ENCODE measurements at regions not wholly inside any gene's neighbourhood (a gene's known extent, or its start where the extent isn't known, plus 50 kb on each side); places are given as distances from the start of the nearest gene placed in this dataset.
"Not testable (repeated sequence)": the region's sequence is repeated elsewhere in the genome, so short reads cannot be mapped to it uniquely, and the experiment has no call there.

DNA sequence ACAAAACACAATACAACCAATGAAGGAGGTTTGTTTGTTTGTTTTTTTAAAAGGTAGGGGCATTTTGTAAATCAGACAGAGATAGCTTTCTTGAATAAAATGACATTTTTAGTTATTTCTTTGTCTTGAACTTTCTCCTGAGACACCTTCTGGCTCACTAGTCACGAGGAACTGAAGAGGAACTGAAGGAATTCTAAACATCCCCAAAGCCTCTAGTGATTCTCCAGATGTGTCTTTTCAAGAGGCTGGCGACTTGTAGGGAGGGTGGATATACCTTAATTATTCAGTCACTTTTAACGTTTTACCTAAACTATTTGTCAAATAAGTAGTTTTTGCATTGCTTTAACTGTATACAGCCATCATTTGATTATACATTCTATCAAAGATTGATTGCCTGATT lies 211.2 kb upstream of the LRIG3 start:
- no peak for DNase-seq

DNA sequence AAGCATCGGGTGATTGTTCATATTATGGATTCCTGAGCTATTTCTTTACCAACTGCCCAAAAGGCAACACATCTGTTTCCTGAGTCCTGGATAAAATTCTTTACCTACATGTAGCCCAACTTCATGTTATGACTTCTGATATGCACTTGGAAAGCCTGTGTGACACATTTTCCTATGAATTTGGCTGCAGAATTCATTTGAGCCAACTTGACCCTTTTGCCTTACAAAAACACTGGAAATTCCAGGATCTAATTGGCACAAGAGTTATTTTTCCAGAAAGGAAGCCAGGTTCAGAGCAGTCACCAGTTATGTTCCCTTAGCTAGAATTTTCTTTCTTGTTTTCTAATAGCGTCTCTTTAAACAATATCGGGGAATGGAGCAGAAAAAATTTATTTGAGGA lies 202.5 kb upstream of the LRIG3 start:
- DNase-seq, result no peak

DNA sequence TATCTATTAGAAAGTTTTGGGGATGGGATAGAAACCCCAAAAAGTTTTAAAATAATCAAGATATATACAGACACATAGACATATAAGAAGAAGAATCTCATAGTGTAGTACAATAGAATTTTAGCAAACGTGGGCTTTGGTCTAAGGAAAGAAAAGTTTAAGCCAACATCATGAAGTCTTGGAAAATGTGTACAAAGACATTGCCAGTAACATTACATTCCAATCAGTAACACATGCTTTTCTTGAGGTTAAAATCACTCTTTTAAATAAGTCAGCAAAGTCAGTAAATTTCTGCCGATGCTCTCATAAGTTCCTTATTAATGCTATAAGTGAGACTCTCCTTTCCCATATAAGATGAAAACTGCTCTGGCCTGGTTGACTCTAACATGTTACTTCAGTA lies 201.1 kb upstream of the LRIG3 start:
- no peak for DNase-seq

GRCh38 chr12:59119676-59120075 lies 199.4 kb upstream of the LRIG3 start:
- DNase-seq, result no peak

DNA sequence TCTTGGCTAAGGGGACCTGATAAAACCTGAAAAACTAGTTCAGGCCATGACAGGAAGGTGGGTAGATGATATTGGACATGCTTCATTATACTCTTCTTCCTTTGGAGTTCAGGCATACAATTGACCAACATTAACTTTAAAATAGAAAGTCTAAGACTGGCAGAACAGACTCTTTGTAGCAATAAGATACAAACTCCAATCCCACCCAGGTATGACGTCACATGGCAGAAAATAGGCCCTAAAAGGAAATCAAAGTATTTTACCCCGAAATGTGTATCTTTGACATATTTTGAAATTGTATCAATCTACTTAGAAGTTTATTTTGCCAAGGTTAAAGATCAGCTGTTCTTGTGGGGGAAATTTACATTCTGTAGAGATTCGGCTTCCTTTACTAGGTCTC lies 198.1 kb upstream of the LRIG3 start:
- no peak for DNase-seq

GRCh38 chr12:59115995-59116394 lies 195.7 kb upstream of the LRIG3 start:
- no peak for DNase-seq

- DNase-seq, result no peak
Measured at GRCh38 chr12:59115526-59115925, 195.2 kb upstream of the LRIG3 start.

DNA sequence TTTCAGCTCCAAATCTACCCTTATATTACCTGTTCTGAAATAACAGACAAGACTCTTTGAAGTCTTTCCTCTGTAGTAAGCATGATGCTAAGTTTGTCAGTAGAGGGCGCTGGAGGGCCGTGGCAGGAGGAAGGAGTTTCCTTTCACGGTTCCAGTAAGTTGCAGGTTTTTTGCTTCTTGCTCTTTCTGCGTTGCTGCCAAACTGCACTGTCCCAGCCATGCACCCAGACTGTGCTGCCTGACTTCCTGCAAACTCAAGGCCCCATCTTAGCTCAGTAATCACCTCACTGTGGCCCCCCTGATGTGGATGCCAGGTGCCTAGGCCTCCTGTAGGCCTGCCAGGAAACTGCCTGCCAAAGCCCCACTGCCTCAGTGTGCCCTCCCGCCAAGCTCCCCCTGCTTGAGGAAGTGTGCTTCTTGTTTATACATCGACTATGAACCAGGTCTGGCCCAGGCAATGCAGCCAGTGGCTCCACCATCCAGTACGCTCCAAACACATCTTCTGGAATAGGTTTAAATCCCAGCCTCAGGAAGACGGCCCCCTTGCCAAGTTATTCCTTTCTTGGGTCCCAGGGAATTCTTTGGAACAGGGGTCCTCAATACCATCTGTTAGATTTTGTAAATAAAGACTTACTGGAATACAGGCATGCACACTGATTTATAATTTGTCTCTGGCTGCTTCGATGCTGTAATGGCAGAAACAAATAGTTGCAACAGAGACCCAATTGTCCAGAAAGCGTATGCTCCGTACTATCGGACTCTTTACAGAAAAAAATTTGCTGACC lies 193.7 kb upstream of the LRIG3 start:
- DNase-seq, result peak; percentile 56

GRCh38 chr12:59111851-59112250 lies 191.5 kb upstream of the LRIG3 start:
- no peak for DNase-seq

DNA sequence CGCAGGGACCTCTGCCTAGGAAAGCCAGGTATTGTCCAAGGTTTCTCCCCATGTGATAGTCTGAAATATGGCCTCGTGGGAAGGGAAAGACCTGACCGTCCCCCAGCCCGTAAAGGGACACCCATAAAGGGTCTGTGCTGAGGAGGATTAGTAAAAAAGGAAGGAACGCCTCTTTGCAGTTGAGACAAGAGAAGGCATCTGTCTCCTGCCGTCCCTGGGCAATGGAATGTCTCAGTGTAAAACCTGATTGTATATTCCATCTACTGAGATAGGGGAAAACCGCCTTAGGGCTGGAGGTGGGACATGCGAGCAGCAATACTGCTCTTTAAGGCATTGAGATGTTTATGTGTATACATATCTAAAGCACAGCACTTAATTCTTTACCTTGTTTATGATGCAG lies 188.2 kb upstream of the LRIG3 start:
- DNase-seq, result not testable (repeated sequence)

DNA sequence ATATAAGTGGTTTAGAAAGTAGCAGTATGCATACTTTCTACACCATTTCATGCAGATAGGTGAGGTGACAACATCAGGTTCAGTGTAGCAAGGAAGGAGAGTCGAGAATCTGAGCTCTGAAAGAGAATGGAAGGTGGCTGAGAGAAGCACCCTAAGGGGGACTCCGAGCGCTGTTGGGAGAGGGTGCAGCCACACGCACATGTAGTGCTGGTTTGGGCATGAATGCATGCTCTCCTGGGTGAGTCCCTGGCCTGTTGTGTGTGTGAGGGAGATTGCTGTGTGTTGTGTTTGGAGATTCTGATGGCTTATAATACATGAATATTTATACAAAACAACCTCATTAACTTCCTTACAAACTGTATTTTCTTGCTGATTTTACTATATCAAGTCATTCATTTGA lies 180.3 kb upstream of the LRIG3 start:
- DNase-seq, result no peak

- DNase-seq, result no peak
Measured at GRCh38 chr12:59097876-59098275, 177.6 kb upstream of the LRIG3 start.

- DNase-seq, result no peak
Measured at GRCh38 chr12:59096246-59096645, 175.9 kb upstream of the LRIG3 start.

DNA sequence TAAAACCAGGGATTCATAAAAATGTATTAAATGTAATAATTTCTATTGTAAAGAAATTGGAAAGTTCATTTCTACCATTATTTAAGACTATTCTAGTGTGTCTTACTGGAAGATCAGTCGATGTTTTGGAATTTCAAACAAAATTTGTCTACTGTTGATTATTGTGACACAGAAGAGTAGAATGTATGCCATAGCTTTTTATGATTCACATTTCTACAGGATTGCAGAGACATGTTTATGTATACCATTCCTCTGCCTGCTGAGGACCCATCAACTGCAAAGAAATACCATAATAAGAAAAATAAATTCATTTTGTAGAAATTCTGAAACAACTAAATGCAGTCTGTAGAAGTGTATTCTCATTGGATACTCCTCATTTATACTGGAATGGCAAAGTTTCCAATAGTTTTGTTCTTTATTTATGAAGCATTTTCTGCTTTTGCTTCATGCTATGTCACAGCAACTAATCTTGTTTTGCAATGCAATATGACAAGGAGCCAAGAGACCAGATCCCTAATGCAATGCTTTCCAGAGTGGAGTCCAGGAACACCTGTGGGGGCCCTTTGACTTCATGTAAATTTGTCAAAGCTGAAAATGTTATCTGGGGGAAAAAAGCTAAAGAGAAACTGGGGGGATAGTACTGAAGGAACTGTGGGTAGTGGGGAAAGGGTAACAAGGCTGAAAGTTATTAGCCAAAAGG lies 172.9 kb upstream of the LRIG3 start:
- DNase-seq, result no peak

GRCh38 chr12:59088673-59089072 lies 168.4 kb upstream of the LRIG3 start:
- DNase-seq, result no peak

DNA sequence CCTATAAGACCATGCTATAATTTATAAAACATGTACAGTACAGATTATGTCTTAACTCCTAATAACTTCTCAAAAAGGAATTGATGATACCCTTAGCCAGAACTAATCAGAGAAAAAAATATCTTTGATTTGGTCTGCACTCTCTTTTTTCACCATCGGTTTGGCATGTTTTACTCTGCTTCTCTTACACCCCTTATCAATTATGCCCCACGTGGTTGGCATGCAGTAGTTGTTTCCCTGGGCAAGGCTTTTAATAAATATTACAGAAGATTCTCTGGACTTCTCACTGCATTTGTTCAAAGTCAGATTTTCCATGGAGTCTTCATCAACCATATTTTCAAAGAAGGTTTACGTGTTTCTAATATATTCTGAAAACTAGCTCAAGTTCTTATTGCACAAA lies 167.4 kb upstream of the LRIG3 start:
- no peak for DNase-seq

- no peak for DNase-seq
Measured at GRCh38 chr12:59087077-59087673, 166.9 kb upstream of the LRIG3 start.

GRCh38 chr12:59086126-59086525 lies 165.8 kb upstream of the LRIG3 start:
- peak; percentile 94 for DNase-seq

GRCh38 chr12:59085690-59086089 lies 165.4 kb upstream of the LRIG3 start:
- peak; percentile 94 for DNase-seq

DNA sequence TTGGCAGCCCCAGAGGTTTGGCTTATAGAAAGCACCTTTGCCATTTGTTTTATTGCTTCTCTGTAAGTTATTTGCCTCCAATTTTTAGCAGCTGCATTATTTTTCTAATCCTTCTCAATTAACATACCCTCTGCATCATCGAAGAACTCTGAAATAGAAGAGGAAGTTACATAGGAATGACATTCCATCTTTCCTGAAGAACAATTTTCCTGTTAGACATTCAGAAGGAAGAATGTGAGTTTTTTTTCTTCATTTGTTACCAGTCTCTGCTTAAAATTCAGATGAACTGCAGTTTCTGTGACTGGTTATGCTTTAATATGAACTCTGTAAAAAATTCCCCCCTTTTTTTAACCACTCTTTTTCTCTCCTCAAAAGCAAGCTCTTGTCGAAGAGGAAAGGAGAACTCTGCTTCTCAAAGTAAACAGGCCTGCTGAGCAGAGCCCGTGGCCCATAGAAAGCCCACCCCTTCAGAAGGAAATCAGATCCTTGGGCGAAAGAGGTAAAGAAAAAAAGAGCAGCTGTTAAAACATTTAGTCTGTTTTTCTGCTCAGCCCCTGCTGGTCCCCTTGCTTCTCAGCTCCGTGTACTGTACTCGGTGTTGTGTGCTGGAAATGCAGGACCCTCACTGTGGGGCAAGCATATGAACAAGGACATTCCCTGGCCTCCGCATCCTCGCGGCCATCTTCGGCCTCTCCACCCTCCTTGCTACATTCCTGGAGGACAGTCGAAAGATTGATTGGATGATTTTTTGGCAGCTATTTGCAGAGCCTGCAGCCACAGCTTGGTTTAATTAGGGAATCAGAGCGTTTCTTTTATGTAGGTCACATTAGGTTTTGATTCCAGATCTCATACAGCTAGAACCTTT lies 164.4 kb upstream of the LRIG3 start:
- DNase-seq, result peak; percentile 70

DNA sequence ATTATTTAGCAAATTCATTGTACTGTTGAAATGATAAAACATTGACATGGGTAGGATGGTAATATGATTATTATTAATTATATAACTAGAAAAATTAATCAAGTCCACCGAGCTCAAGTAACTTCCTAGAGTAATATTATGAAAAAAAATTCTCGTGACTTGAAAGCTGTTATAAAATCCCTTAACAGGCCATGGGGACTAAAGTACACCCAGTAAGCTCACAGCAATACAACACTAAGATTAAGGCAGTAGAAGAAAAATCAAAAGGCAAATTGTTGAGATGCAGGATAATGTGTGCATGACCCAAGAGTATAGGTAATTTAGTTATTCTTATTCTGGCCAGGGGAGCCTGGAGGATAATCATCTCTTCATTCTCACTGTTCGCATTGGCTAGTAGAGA lies 162.6 kb upstream of the LRIG3 start:
- DNase-seq, result no peak

DNA sequence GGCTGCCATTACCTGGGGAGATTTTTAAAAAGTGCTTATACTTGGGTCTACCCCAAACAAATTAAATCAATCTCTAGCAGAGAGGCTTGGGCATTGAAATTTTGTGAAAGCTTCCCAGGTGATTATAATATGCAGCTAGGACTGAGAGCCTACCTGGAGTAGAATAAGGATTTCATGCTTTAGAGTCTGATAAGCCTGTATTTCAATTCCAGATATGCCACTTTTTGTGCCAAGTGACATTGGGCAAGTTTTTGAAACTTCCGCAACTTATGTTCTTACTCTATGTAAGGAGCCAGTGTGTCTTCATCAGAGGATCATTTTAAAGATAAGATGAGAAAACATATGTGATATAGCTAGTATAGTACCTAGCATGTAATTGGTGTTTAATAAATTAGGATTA lies 159.8 kb upstream of the LRIG3 start:
- no peak for DNase-seq

GRCh38 chr12:59079472-59079871 lies 159.2 kb upstream of the LRIG3 start:
- no peak for DNase-seq

Data from NCI-H1417 treated with DMSO at 0.1 percent for 48 hours (cell line).